Lung microvascular endothelial cell (primary cell): ENCODE measurements at regions not wholly inside any gene's neighbourhood (a gene's known extent, or its start where the extent isn't known, plus 50 kb on each side); places are given as distances from the start of the nearest gene placed in this dataset.
"Not testable (repeated sequence)": the region's sequence is repeated elsewhere in the genome, so short reads cannot be mapped to it uniquely, and the experiment has no call there.

Source experiments
- DNase-seq, 2 donors: peaks; one replicate each; pipeline versions ENCODE4 v3.0.0 to v3.0.0-alpha.2; 2010; ENCODE audit warnings: low read depth in 2 of 2

DNA sequence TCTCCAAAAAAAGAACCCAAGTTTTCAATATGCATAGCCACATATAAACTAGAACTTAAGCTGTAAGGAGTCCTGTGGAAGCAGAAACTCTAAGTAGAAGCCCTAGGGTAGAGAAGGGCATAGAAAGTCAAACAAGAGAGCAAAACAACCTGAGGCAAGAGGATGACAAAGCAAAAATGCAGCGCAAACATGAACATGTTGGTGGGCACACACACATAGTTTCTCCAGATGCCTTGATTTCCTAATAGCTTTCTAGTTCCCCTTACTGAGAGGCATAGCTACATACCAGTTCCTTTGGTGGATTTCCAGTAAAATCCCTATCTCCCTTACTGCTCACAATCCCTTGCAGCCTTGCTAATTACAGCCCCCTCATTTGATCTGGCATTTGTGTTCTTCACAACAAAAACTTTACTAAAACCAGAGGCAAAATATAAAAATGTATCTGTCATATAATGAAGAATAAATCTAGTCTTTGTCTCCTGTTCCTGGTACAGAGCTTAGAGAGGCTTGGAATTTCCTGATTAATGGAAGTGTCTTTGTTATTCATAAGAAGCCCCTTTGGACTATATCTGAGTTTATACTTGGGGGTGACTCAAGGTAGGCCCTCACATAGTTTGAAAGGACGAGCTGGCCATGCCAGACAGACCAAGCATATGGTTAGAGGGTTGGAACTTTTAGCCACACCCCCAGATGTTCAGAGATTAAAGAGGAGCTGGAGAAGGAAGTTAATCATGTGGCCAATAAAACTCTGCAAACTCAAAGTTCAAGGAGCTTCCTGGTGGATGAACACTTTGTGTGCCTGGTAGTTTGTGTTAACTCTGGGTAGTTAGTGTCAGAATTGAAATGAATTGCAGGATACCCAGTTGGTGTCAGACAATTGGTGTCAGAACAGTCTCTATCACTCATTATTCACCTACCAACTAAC, 52.7 kb upstream of the ZCCHC13 start:
- DNase-seq: peak in 1 of 2 donors; percentile 16

DNA sequence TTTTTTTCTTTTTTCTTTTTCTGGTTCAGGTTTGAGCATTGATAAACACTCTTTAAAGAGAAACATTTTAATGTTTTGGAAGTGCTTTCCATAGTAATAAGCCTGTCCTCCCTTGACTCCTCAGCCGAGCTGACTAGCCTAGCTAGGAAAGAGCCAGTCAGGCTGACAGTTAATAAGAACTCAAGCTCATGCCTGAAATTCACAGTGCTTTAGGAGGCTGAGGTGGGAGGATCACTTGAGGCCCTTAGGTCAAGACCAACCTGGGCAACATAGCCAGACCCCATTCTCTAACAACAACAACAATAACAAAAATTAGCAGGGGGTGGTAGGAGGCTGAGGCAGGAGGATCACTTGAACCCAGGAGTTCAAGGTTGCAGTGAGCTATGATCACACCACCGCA, 53.4 kb upstream of the ZCCHC13 start:
- DNase-seq: no peak

DNA sequence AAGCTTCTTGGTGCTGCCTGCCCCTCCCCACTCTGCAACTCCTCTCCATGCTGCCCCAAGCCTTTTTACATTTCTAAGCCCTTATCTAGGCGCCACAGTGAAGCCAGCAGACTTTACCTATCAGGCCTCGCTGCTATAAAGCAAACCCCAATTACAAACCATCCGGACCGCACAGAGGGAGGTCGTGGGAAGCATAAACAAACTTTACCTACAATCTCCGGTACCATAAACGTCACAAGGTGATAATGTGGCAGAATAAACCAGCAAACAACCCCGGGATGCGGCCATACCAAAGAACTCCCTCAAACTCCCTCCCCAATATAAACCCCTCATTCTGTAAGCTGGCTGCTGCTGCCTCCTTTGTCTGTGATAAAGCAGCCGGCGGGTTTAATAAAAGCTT, 54.0 kb upstream of the ZCCHC13 start:
- DNase-seq: no peak

DNA sequence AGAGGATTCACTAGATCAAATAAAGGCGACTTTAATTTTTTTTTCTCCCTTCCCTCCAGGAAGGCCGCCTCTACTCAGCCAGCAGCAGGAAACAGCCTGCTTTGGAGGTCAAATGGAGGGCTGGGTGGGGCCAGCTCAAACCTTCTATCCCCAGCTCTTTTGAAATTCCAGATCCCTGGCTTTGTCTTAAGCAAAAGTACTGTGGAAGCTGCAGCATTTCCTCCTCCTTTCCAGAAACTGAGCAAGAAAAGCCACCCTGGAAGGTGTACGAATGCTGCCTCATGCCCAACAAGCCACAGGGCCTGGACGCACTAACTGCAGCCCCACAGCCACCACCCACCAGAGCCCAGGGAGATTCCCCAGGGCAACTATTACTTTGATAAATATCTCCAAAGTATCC, 55.1 kb upstream of the ZCCHC13 start:
- DNase-seq: peak; percentile 21 to 57

DNA sequence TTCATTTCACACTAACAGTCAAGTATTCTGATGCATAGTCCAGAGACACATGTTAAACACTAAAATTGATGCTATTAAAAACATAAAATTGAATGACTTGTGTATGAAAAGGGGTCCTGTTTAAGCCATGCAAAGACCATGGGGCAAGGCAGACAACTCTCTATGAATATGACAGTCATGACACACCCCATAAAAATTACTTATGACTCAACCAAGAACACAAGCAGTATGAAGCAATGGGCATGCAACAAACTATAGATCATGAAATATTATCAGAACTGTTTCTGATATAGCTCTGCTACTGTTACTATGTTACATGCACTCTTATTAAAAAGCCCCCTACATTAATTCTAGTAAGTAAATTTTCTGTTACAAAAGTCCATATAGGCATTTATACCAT, 57.5 kb upstream of the ZCCHC13 start:
- DNase-seq: no peak

DNA sequence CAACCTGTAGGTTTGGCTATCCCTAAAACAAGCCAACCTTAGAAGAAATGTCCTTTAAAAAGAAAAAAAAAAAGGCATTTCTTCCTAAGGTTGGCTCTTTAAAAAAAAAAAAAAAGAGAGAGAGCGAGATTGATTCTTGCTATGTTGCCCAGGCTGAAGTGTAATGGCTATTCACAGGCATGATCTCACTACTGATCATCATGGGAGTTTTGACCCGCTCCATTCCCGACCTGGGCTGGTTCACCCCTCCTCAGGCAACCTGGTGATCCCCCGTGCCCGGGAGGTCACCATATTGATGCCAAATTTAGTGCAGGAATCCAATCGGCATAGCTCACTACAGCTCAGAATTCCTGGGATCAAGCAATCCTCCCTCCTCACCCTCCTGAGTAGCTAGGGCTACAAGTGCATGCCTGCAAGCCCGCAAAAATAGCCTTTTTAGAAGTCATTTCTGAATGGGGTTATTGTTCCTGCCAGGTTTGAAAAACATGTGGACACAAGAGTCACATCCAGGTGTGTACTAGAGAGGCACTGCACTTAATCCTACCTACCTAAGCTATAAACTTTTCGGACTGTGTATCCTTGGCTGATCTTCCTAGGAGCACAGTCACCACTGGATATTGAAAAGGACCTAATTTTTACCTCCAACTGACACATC, 61.4 kb upstream of the ZCCHC13 start:
- peak; percentile 47 to 55 for DNase-seq

DNA sequence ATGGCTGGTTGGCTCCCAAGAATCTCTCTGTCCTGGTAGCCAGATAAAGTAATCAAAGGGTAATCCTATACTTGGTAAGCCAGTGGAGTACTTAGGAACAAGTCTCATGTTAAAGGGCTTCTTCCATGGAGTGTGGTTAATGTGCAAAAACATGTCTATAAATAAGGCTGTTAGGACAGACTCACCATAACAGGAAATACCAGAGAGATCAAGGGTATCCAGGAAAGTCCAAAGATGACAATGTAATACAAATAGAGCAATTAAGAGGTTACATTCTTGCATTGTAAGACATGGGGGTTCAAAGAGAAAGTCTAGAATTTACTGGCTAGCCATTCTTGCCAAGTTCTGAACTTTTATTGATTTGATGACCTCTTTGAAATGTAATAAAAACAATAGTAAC, 61.9 kb upstream of the ZCCHC13 start:
- peak; percentile 61 to 79 for DNase-seq

DNA sequence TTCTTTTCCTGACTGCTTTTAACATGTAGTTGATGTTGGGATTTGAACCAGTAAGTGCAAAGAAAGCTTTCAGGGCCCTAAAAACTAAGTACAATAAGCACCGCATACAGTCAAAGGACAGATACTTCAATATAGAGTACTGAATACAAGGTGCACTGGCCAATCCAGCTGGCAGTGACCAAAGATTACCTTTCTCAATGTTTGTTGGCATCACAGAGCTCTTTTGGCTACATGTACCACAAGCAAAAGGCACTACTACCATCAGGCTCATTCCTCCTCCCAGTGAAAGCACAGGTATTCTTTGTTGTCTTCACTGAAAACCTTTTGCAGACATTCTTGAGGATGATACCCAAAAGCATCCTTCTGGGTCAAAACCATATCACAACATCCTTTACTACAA, 65.2 kb upstream of the ZCCHC13 start:
- no peak for DNase-seq

DNA sequence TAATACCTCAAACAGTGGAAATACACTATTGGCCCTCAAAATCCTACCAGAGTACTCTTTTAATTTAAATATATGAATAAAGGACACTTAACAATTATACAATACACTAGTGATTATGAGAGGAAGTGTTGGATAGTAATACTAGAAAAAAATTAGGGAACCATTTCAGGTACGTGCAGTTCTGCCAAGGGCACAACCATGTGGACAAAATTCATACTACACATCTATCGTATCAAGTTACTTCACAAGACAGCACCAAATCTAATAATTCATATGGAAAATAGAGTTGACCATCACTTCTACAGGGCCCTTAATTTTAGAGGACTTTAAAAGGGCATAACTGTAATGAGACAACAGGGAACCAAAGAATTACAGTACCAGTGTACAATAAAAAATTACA, 69.2 kb upstream of the ZCCHC13 start:
- no peak for DNase-seq

DNA sequence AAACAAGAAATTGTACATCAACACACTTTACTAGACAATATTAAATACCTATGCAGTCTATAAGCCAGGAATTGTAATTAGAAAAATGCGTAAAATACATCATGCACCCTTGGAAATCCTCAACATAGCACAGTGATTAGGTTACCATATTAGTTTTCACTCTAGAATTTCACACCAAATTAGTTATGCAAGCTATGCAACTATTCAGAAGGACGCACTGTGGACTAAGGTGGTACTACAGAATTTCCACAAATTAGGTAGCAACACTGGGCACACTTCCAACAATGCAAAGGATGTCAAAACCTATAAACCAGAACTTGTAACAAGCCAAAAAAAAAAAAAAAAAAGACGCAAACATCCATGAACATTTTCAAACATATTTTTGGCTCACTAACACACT, 71.1 kb upstream of the ZCCHC13 start:
- DNase-seq: peak; percentile 19 to 77

DNA sequence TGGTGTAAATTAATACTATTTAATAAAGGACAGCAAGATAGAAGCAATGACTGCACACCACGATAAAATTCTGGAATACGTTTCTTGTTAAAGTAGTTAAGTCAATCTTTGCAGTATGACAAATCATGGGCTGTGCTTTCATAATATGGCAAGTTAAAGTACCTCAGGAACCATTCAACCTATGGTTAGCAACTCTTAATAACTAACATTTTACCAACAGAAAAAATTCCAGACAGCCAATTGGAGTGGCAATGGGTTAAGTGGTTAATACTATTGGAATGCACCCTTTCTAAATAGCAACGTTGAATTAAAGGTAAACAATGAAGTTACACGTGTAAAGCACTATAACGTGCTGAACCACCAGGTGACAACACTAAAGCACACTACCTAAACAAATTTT, 72.4 kb upstream of the ZCCHC13 start:
- no peak for DNase-seq

DNA sequence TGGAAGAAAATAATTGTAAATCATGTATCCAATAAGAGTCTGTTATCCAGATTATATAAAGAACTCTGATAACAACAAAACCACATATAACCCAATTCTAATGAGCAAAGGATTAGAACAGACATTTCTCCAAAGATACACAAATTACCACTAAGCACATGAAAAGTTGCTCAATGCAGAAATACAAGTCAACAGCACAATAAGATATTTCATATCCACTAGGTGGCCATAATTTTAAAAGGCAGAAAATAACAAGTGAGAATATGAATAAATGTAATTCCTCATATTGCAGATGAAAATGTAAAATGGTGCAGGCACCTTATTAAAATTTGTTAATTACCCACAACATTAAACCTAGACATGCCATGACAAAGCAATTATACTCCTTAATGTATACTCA, 73.9 kb upstream of the ZCCHC13 start:
- no peak for DNase-seq

DNA sequence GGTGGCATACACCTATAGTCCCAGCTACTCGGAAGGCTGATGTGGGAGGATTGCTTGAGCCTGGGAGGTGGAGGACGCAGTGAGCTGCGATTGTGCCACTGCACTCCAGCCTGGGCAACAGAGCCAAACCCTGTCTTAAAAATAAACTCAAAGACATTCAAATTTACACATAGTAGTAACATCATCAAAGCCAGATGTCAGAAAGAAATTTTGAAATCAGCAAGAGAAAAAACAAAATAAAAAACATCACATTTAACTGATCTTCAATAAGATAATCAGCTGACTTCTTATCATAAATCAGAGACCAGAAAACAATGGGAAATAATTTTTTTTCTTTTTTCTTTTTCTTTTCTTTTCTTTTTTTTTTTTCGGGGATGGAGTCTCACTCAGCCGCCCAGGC, 78.9 kb upstream of the ZCCHC13 start:
- no peak for DNase-seq

DNA sequence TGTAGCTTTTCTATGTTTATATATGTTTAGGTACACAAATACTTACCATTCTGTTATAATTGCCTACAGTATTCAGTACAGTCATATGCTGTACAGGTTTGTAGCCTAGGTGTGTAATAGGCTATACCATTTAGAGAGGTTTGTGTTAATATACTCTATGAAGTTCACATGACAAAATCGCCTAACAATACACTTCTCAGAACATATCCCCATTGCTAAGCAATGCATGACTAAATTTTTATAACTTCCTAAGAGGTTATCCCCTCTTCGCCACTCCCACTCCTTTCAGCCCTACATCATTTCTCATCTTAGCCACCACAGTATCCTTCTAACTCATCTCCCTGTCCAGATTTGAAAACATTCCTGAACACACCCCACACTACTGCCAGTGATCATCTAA, 83.7 kb upstream of the ZCCHC13 start:
- no peak for DNase-seq

DNA sequence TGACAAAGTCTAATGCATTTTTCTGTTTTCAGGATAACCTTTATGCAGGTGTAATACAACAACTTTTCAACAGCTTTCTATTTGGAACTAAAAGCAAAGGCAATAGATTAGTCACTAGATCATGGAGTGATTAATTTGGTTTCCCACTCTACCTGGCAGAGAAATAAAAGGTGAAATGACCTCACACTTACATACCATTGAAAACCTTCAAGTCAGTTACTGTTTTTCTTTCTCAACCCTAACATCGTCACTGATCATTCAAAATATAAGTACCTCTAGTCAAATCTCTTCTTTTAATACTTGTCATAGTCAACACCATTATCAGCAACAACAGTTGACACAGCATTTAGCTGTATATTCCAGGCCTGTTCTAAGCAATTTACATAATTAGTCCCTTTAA, 85.1 kb upstream of the ZCCHC13 start:
- no peak for DNase-seq

DNA sequence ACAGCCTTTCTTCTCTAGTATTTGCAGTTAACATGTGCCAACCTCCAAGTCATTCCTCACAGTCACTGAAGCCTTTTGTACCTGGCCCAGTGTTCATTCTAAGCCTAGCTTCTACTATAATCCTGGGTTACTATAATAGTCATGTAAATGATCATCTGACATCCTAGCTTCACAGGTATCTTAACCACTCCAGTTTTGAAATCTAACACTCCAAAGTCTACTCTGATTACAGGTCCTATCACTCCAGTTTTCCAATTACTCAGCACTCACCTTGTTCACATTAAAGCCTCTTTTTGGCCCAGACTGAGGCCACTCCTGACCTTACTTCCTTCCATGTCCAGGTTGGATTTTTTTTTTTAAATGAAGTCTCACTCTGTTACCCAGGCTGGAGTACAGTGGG, 87.6 kb upstream of the ZCCHC13 start:
- DNase-seq: no peak

DNA sequence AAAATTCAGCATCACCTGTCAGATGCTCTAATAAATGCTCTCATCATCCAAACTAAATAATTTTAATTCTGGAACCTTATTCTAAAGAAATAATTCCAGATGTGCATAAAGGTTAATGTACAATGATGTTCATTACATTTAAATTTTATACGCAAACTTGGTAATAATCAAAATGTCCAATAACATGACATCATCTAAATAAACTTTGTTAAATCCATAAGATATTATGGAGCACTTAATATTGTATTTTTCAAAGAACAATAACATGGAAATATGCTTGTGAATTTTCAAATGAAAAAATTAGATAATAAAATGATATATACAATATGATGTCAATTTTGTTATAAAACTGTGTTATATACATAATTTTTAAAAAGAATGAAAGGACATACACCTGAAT, 92.1 kb upstream of the ZCCHC13 start:
- DNase-seq: no peak

DNA sequence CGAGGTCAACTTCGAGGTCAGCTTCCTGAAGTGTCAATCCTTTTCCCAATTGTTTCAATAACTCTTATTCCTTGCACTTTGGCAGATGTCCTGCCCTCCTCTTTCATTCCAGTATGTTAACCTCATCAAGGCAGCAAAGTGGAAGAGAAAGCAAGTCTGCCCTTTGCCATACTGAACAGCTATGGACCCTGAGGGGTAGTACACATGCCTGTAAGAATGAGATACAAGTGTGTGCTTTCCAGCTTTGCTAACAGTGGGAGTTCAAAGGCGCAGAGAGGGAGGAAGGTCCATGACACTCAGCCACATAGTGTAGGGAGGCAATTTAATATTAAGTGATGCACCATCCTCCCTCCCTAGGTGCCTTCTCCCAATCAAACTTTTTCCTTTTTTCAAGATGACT, 96.4 kb upstream of the ZCCHC13 start:
- DNase-seq: no peak

DNA sequence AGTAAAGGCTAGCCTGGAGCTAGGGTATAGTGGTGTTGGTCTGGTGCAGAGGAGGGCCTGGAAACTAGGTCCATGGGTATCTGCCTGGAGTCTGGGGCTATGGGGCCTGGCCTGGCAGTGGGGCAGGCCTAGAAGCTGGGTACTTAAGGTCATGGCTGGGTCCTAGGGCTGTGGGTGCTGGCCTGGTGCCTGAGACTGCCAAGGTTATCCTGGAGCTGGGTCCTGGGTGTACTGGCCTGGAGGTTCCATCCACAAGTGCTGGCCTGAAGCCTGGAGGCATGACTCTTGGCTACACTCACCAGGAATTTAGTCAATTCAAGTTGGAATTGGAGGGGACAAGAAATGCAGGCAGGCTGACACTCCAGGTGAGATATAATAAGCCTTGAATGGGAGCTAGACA, 108.4 kb upstream of the ZCCHC13 start:
- DNase-seq: no peak

DNA sequence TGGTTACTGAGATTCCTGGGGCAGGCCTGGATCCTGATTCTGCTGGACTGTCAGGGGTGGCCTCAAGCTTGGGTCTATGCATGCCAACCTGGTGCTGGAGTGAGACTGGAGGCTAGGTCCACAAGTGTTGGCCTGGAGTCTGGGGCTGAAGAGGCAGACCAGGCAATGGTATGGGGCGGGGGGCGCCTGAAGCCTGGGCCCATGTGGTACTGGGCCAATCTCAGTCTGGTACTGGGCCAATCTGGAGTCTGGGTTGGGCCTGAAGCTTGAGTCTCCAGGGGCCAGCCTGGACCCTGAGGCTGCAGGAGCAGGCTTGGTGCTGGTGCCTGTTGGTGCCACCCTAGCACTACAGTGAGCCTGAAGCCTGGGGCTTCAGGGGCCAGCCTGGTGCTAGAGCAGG, 108.9 kb upstream of the ZCCHC13 start:
- DNase-seq: no peak

DNA sequence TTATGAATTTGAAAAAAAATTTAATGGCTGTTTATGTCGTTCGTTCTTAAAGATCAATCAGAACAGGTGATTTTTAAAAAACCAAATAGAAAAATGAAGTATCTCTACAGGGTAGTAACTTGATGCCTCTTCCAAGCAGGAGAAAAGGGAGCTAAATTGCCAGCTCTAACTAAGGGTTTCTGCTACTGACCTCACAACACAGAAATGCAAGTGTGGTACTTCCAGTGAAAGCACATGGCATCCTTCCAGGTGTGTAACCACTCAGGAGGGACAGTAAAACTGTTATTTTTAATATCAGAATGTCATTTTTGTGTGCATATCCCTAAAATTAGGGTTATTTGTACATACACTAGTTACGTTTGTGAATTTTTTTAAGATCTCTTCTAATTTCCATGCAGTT, 116.8 kb upstream of the ZCCHC13 start:
- DNase-seq: no peak

DNA sequence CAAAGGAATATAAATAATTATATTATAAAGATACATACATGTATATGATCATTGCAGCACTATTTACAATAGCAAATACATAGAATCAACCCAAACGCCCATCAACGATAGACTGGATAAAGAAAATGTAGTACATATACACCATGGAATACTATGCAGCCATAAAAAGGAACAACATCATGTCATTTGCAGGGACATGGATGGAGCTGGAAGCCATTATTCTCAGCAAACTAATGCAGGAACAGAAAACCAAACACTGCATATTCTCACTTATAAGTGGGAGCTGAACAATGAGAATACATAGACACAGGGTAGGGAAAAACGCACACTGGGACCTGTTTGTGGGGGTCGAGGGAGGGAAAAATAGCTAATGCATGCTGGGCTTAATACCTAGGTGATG, 120.9 kb upstream of the ZCCHC13 start:
- DNase-seq: not testable (repeated sequence)

DNA sequence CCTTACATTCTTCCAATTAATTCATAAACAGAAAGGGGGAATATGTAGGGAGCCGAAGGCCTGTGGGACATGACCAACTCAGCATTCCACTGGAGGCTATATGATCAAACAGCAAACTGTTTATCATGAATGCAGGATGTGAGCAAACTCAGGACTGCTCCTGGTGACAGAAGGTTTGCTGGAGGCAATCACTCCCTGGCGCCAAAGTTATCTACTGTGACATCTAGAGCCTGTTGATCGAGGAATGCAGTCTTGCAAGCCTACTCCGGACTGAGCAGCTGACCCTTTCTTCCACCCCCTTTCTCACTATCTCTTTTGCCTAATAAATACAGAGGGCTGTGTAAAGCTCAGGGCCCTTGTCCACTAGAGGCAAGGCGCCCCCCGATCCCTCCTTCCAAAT, 122.0 kb upstream of the ZCCHC13 start:
- not testable (repeated sequence) for DNase-seq
